NOMO-1 (cell line): ENCODE measurements at regions not wholly inside any gene's neighbourhood (a gene's known extent, or its start where the extent isn't known, plus 50 kb on each side); places are given as distances from the start of the nearest gene placed in this dataset.

ENCODE experiments used
- DNase-seq, 2 experiments: peaks; one replicate each; lab custom pipeline; 2025; ENCODE audit not compliant: unreplicated experiment in 2 of 2; lab: John Stamatoyannopoulos, UW

- DNase-seq, result no peak
Observed at GRCh38 chr6:133630651-133631050, 258.3 kb upstream of the TCF21 start.

GRCh38 chr6:133631421-133631820 is 257.5 kb upstream of the TCF21 start:
- no peak for DNase-seq

- DNase-seq, result no peak
Observed at GRCh38 chr6:133632206-133632605, 256.7 kb upstream of the TCF21 start.

GRCh38 chr6:133632906-133633305 is 256.0 kb upstream of the TCF21 start:
- DNase-seq, result no peak

- no peak for DNase-seq
Observed at GRCh38 chr6:133634474-133634873, 254.4 kb upstream of the TCF21 start.

GRCh38 chr6:133635447-133635846 is 253.5 kb upstream of the TCF21 start:
- no peak for DNase-seq

GRCh38 chr6:133637436-133637835 is 251.5 kb upstream of the TCF21 start:
- no peak for DNase-seq

- DNase-seq, result no peak
Observed at GRCh38 chr6:133637874-133638273, 251.0 kb upstream of the TCF21 start.

GRCh38 chr6:133641104-133641503 is 247.8 kb upstream of the TCF21 start:
- DNase-seq, result no peak

- no peak for DNase-seq
Observed at GRCh38 chr6:133644548-133644891, 244.4 kb upstream of the TCF21 start.

GRCh38 chr6:133644892-133645619 is 243.9 kb upstream of the TCF21 start:
- no peak for DNase-seq

- DNase-seq, result no peak
Observed at GRCh38 chr6:133645966-133646740, 242.8 kb upstream of the TCF21 start.

- no peak for DNase-seq
Observed at GRCh38 chr6:133648581-133648980, 240.3 kb upstream of the TCF21 start.

GRCh38 chr6:133671376-133671775 is 217.5 kb upstream of the TCF21 start:
- DNase-seq, result no peak

- DNase-seq, result no peak
Observed at GRCh38 chr6:133673056-133673455, 215.9 kb upstream of the TCF21 start.

- no peak for DNase-seq
Observed at GRCh38 chr6:133674661-133675060, 214.3 kb upstream of the TCF21 start.

GRCh38 chr6:133680994-133681393 is 207.9 kb upstream of the TCF21 start:
- DNase-seq, result no peak

GRCh38 chr6:133681891-133682290 is 207.0 kb upstream of the TCF21 start:
- no peak for DNase-seq

GRCh38 chr6:133682506-133683307 is 206.2 kb upstream of the TCF21 start:
- DNase-seq, result no peak

- no peak for DNase-seq
Observed at GRCh38 chr6:133683308-133683580, 205.7 kb upstream of the TCF21 start.

- no peak for DNase-seq
Observed at GRCh38 chr6:133683606-133684005, 205.3 kb upstream of the TCF21 start.
